HG03432 (cell line): ENCODE measurements at regions not wholly inside any gene's neighbourhood (a gene's known extent, or its start where the extent isn't known, plus 50 kb on each side); places are given as distances from the start of the nearest gene placed in this dataset.

Source experiments
- ATAC-seq: cut with Tn5 transposase; IDR thresholded peaks from one replicate; pipeline ENCODE4 v1.9.1; 2021; ENCODE audit warnings: mild to moderate bottlenecking, moderate library complexity; ENCODE audit not compliant: unreplicated experiment

- ATAC-seq, result no peak
Measured at GRCh38 chr15:39286706-39287105, 294.2 kb upstream of the THBS1 start.

GRCh38 chr15:39287322-39288195, 293.3 kb upstream of the THBS1 start:
- ATAC-seq, result no peak

GRCh38 chr15:39290711-39291435, 290.0 kb upstream of the THBS1 start:
- no peak for ATAC-seq

GRCh38 chr15:39291690-39292089, 289.2 kb upstream of the THBS1 start:
- ATAC-seq, result no peak

GRCh38 chr15:39296955-39297354, 283.9 kb upstream of the THBS1 start:
- ATAC-seq, result peak; percentile 52

GRCh38 chr15:39298271-39298962, 282.5 kb upstream of the THBS1 start:
- ATAC-seq, result no peak

- no peak for ATAC-seq
Measured at GRCh38 chr15:39299486-39300267, 281.2 kb upstream of the THBS1 start.

GRCh38 chr15:39300451-39301153, 280.3 kb upstream of the THBS1 start:
- no peak for ATAC-seq

- ATAC-seq, result no peak
Measured at GRCh38 chr15:39301589-39301999, 279.3 kb upstream of the THBS1 start.

- ATAC-seq, result no peak
Measured at GRCh38 chr15:39302936-39303335, 277.9 kb upstream of the THBS1 start.

- no peak for ATAC-seq
Measured at GRCh38 chr15:39304201-39304841, 276.6 kb upstream of the THBS1 start.

GRCh38 chr15:39304931-39305728, 275.7 kb upstream of the THBS1 start:
- ATAC-seq, result no peak

GRCh38 chr15:39310633-39311032, 270.2 kb upstream of the THBS1 start:
- no peak for ATAC-seq

- peak; percentile 54 for ATAC-seq
Measured at GRCh38 chr15:39312984-39313383, 267.9 kb upstream of the THBS1 start.

GRCh38 chr15:39313467-39313866, 267.4 kb upstream of the THBS1 start:
- no peak for ATAC-seq

GRCh38 chr15:39313881-39314280, 267.0 kb upstream of the THBS1 start:
- ATAC-seq, result no peak

GRCh38 chr15:39315206-39315850, 265.6 kb upstream of the THBS1 start:
- ATAC-seq, result no peak

- ATAC-seq, result no peak
Measured at GRCh38 chr15:39317225-39317624, 263.7 kb upstream of the THBS1 start.
